Endodermal cell (in vitro differentiated cells): ENCODE measurements at regions not wholly inside any gene's neighbourhood (a gene's known extent, or its start where the extent isn't known, plus 50 kb on each side); places are given as distances from the start of the nearest gene placed in this dataset.
A peak's percentile ranks its signal among the peaks of the same experiment; 100 is the strongest.

Experiments
- DNase-seq: peaks from one replicate; pipeline ENCODE4 v3.0.0-alpha.2; 2017
- H3K27ac ChIP-seq: 2 replicates; pipeline ENCODE4 v1.5.1; 2013; ENCODE audit warnings: mild to moderate bottlenecking, low read depth, low read length, moderate library complexity
- H3K27me3 ChIP-seq: 2 replicates; pipeline ENCODE4 v1.6.1; 2013; ENCODE audit warnings: mild to moderate bottlenecking, low read length, moderate library complexity; ENCODE audit not compliant: insufficient read depth, control insufficient read depth, poor library complexity, severe bottlenecking
- H3K36me3 ChIP-seq: 2 replicates; pipeline ENCODE4 v1.7.0; 2013; ENCODE audit warnings: mild to moderate bottlenecking, low read length, moderate library complexity; ENCODE audit not compliant: control insufficient read depth, insufficient read depth
- H3K4me1 ChIP-seq: one replicate; pipeline ENCODE4 v1.7.0; 2013; ENCODE audit warnings: low read length; ENCODE audit not compliant: control insufficient read depth, insufficient read depth
- H3K4me3 ChIP-seq: 2 replicates; pipeline ENCODE4 v1.5.1; 2013; ENCODE audit warnings: mild to moderate bottlenecking, low read length, moderate library complexity
- H3K9ac ChIP-seq: 2 replicates; pipeline ENCODE4 v1.6.1; 2013; ENCODE audit warnings: mild to moderate bottlenecking, low read length, moderate library complexity; ENCODE audit not compliant: poor library complexity, severe bottlenecking; ENCODE audit errors: extremely low read depth
- H3K9me3 ChIP-seq: 2 replicates; pipeline ENCODE4 v1.6.1; 2013; ENCODE audit warnings: mild to moderate bottlenecking, low read length, moderate library complexity; ENCODE audit not compliant: control insufficient read depth
- H3K27ac Mint-ChIP-seq: 2 replicates; pipeline ENCODE4 v1.8.0; 2020; ENCODE audit warnings: mixed read lengths
- H3K27me3 Mint-ChIP-seq: 2 replicates; pipeline ENCODE4 v1.8.0; 2021; ENCODE audit warnings: mild to moderate bottlenecking, mixed read lengths; ENCODE audit not compliant: insufficient read depth
- H3K36me3 Mint-ChIP-seq: 2 replicates; pipeline ENCODE4 v1.8.0; 2020; ENCODE audit warnings: low read depth, mixed read lengths
- H3K4me1 Mint-ChIP-seq: 2 replicates; pipeline ENCODE4 v1.8.0; 2020; ENCODE audit warnings: mixed read lengths
- H3K4me3 Mint-ChIP-seq: 2 replicates; pipeline ENCODE4 v1.8.0; 2020; ENCODE audit warnings: mild to moderate bottlenecking, moderate library complexity, mixed read lengths
- H3K9me3 Mint-ChIP-seq: 2 replicates; pipeline ENCODE4 v1.8.0; 2020; ENCODE audit warnings: mild to moderate bottlenecking, mixed read lengths
- WGBS, 2 experiments: methylation state at CpG; one replicate each; pipeline versions ENCODE4 v1.1.5 to v1.1.7; 2013; ENCODE audit warnings: missing lambda C conversion rate in 2 of 2, mixed read lengths in 1 of 2; ENCODE audit not compliant: insufficient coverage in 1 of 2, insufficient read length in 1 of 2; 5-methylcytosine and 5-hydroxymethylcytosine counted together
- TF ChIP-seq, protein P1 (sequence below): fragments of 200-600 bp; sonication (generic); conservative IDR thresholded peaks from 2 replicates; pipeline ENCODE4 v1.5.0; 2021; ENCODE audit warnings: antibody characterized with exemption, mild to moderate bottlenecking

DNA sequence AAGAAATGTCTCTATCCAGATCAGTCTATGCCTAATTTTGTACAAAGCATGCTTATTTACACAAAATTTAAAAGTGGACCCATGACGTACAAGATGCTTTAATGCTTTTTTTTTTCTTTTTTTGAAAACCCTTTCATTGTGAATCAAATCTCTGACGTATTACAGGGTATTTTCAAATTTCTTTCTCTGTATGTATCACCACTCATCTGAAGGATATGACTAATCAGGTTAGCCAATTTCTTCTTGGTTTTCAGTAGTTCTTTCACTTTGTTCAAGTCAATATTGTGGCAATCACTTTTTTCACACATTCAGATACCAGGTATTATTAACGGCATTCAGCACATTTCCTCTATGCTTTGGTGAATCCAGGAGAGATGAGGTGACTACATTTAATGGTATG, 685.3 kb downstream of the TRHDE start:
- Mint-ChIP-seq H3K4me1 (no peaks in the 10 kb centered on the region), H3K4me3 (no peak overlapping the region), H3K27ac (no peak overlapping the region), H3K36me3 (no peaks in the 10 kb centered on the region), H3K9me3 (peaks cover 8% of the 10 kb centered on the region), H3K27me3 (no peaks in the 10 kb centered on the region)
- H3K9me3 ChIP-seq = peaks cover 7% of the 10 kb centered on the region
- no peaks in the 10 kb centered on the region for H3K36me3 ChIP-seq
- TF ChIP-seq, protein P1, sequence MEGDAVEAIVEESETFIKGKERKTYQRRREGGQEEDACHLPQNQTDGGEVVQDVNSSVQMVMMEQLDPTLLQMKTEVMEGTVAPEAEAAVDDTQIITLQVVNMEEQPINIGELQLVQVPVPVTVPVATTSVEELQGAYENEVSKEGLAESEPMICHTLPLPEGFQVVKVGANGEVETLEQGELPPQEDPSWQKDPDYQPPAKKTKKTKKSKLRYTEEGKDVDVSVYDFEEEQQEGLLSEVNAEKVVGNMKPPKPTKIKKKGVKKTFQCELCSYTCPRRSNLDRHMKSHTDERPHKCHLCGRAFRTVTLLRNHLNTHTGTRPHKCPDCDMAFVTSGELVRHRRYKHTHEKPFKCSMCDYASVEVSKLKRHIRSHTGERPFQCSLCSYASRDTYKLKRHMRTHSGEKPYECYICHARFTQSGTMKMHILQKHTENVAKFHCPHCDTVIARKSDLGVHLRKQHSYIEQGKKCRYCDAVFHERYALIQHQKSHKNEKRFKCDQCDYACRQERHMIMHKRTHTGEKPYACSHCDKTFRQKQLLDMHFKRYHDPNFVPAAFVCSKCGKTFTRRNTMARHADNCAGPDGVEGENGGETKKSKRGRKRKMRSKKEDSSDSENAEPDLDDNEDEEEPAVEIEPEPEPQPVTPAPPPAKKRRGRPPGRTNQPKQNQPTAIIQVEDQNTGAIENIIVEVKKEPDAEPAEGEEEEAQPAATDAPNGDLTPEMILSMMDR = no peak
- no peaks in the 10 kb centered on the region for H3K27me3 ChIP-seq
- H3K9ac ChIP-seq = no peak overlapping the region
- no peak overlapping the region for H3K27ac ChIP-seq
- no peak overlapping the region for H3K4me3 ChIP-seq
- 88 to 89% methylated on average over 1 to 3 of the region's 3 CpGs for WGBS, 2 experiments
- no peaks in the 10 kb centered on the region for H3K4me1 ChIP-seq
- DNase-seq = no peak

DNA sequence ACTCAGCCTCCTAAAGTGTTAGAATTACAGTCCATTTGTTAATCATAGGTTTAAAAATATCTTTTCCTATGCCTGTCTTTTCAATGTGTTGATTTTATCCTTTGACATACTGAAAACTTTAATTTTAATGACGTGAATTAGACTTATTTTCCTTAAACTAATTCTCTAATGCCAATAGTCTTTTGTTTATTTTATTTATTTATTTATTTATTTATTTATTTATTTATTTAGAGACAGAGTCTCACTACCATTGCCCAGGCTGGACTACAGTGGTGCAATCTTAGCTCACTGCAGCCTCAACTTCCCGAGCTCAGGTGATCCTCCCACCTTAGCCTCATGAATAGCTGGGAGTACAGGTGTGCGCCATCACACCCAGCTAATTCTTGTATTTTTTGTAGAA, 694.5 kb downstream of the TRHDE start:
- Mint-ChIP-seq H3K27me3 (no peaks in the 10 kb centered on the region), H3K27ac (no peak overlapping the region), H3K4me3 (no peak overlapping the region), H3K36me3 (no peaks in the 10 kb centered on the region), H3K4me1 (peaks cover 7% of the 10 kb centered on the region), H3K9me3 (no peaks in the 10 kb centered on the region)
- TF ChIP-seq, protein P1 = no peak
- WGBS, 2 experiments = 41 to 72% methylated on average over 2 of the region's 3 CpGs
- Histone ChIP-seq H3K4me3 (no peak overlapping the region), H3K36me3 (no peaks in the 10 kb centered on the region), H3K4me1 (no peaks in the 10 kb centered on the region), H3K9me3 (no peaks in the 10 kb centered on the region), H3K27me3 (no peaks in the 10 kb centered on the region), H3K27ac (no peak overlapping the region), H3K9ac (no peak overlapping the region)
- DNase-seq = no peak

DNA sequence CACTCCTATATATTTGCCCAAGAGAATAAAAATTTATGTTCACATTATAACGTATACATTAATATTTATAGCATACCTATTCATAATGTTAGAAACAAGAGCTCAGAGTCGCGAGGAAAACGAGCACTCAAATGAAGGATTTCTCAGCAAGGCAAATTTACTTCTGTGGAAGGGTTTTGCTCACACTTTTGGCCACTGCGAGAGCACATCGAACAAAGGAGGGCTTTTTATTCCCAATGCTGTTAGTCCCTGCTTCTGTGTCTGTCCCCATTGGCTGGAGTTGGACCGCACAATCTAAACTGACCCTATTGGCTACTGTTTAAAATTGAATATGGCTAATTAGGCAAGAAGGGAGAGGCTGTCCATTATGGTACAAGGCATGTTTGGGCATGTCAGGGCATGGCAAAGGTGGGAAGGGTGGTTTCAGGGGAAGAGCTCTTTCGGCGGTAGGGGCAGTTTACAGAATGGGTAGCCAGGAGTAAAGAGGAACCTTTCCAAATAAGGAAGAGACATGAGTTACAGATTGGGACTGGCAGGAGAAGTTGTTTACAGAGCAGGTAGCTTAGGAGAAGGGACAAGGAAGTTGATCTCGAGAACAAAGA, 702.9 kb downstream of the TRHDE start:
- Mint-ChIP-seq H3K27me3 (no peaks in the 10 kb centered on the region), H3K4me3 (no peak overlapping the region), H3K36me3 (no peaks in the 10 kb centered on the region), H3K27ac (no peak overlapping the region), H3K9me3 (peaks cover 14% of the 10 kb centered on the region), H3K4me1 (no peaks in the 10 kb centered on the region)
- no peak for DNase-seq
- Histone ChIP-seq H3K4me1 (no peaks in the 10 kb centered on the region), H3K27me3 (no peaks in the 10 kb centered on the region), H3K9me3 (peaks cover 23% of the 10 kb centered on the region), H3K9ac (no peak overlapping the region), H3K4me3 (peak overlapping the region; percentile 42), H3K36me3 (no peaks in the 10 kb centered on the region), H3K27ac (no peak overlapping the region)
- WGBS, 2 experiments = 89 to 90% methylated on average over 6 to 9 of the region's 10 CpGs
- TF ChIP-seq, protein P1 = no peak
